GM12878 (cell line): ENCODE measurements at regions not wholly inside any gene's neighbourhood (a gene's known extent, or its start where the extent isn't known, plus 50 kb on each side); places are given as distances from the start of the nearest gene placed in this dataset.

ENCODE experiments used
- ATAC-seq: fragments of 200-7000 bp; cut with Tn5 transposase; 3 replicates; pipeline ENCODE4 v1.9.1; 2020; ENCODE audit warnings: mild to moderate bottlenecking, moderate library complexity
- BruUV-seq: library from RNA; stranded (reverse); fragments of 400-500 nt; replicated peaks from 2 replicates; lab custom pipeline; 2021; lab: Mats Ljungman, UMichigan
- CTCF ChIA-PET: fragments of 300-600 bp; sonication (Branson Sonifier 250); formaldehyde crosslinking; extraction: SDS; loops from one replicate; lab custom pipeline; 2021; ENCODE audit warnings: inconsistent platforms; lab: Yijun Ruan, JAX
- POLR2A ChIA-PET: fragments of 350-600 bp; formaldehyde crosslinking; extraction: SDS; loops from one replicate; lab custom pipeline; 2021; ENCODE audit warnings: inconsistent platforms; lab: Charles Lee
- RAD21 ChIA-PET: fragments of 300-600 bp; sonication (Branson Sonifier 250); formaldehyde crosslinking; loops from one replicate; lab custom pipeline; 2023; ENCODE audit warnings: antibody characterized with exemption; ENCODE audit not compliant: unreplicated experiment; lab: Charles Lee
- SMC1A ChIA-PET: fragments of 300-600 bp; sonication (Branson Sonifier 250); formaldehyde crosslinking; loops from one replicate; lab custom pipeline; 2023; ENCODE audit not compliant: unreplicated experiment, uncharacterized antibody; lab: Charles Lee
- DNase-seq: peaks from one replicate; pipeline ENCODE4 v3.0.0-alpha.2; 2011; ENCODE audit warnings: low read depth, low spot score
- FAIRE-seq: peaks from 3 replicates; lab custom pipeline; 2011; peaks lifted over from hg19 to GRCh38; lab: Jason Lieb, UNC
- H2AFZ ChIP-seq: 2 replicates; pipeline ENCODE4 v1.6.0; 2011; ENCODE audit warnings: low read depth, low read length, control low read depth; ENCODE audit not compliant: control insufficient read depth
- H3K27ac ChIP-seq: 2 replicates; pipeline ENCODE4 v1.5.1; 2011; ENCODE audit warnings: control low read depth; ENCODE audit not compliant: control insufficient read depth, insufficient read depth
- H3K27me3 ChIP-seq, 2 experiments: replicated peaks in 1 of 2; 2 replicates each; pipeline versions ENCODE4 v1.6.0 to v1.6.1; 2011; ENCODE audit warnings: low read length in 1 of 2; ENCODE audit not compliant: control insufficient read depth in 2 of 2, insufficient read depth in 2 of 2
- H3K36me3 ChIP-seq, 2 experiments: 2 replicates each; pipeline ENCODE4 v1.5.1; 2011; ENCODE audit warnings: low read length in 1 of 2; ENCODE audit not compliant: control insufficient read depth in 2 of 2, insufficient read depth in 2 of 2
- H3K4me1 ChIP-seq: 2 replicates; pipeline ENCODE4 v1.6.1; 2011; ENCODE audit warnings: mild to moderate bottlenecking, low read length, moderate library complexity, mixed read lengths; ENCODE audit not compliant: control insufficient read depth, insufficient read depth
- H3K4me2 ChIP-seq: 2 replicates; pipeline ENCODE4 v1.6.0; 2011; ENCODE audit warnings: control low read depth; ENCODE audit not compliant: control insufficient read depth, insufficient read depth
- H3K4me3 ChIP-seq: fragments of 200-600 bp; sonication (generic); 2 replicates; pipeline ENCODE4 v1.5.1; 2016
- H3K79me2 ChIP-seq: 2 replicates; pipeline ENCODE4 v1.6.0; 2011; ENCODE audit warnings: low read length; ENCODE audit not compliant: control insufficient read depth, insufficient read depth
- H3K9ac ChIP-seq: 2 replicates; pipeline ENCODE4 v1.8.0; 2011; ENCODE audit warnings: low read length, control low read depth, mixed read lengths; ENCODE audit not compliant: control insufficient read depth, insufficient read depth
- H3K9me3 ChIP-seq: replicated peaks from 3 replicates; pipeline ENCODE4 v1.5.1; 2011; ENCODE audit warnings: mild to moderate bottlenecking, low read length; ENCODE audit not compliant: control insufficient read depth, insufficient read depth
- H4K20me1 ChIP-seq: 2 replicates; pipeline ENCODE4 v1.6.0; 2011; ENCODE audit not compliant: control insufficient read depth, insufficient read depth
- BCL11A ChIP-seq: IDR thresholded peaks from 2 replicates; pipeline ENCODE4 v1.6.1; 2011; ENCODE audit warnings: low read depth, low read length
- BMI1 ChIP-seq: fragments of 450-650 bp; IDR thresholded peaks from 2 replicates; pipeline ENCODE4 v1.6.1; 2016; ENCODE audit warnings: mild to moderate bottlenecking, moderate library complexity, borderline replicate concordance
- CEBPZ ChIP-seq: fragments of 150-350 bp; IDR thresholded peaks from 2 replicates; pipeline ENCODE4 v1.6.1; 2016; ENCODE audit warnings: low read depth, low read length
- CHD1 ChIP-seq: IDR thresholded peaks from 2 replicates; pipeline ENCODE4 v1.6.1; 2012; ENCODE audit warnings: low read depth, low read length, improper control_type of control experiment
- HDAC2 ChIP-seq: fragments of 200-600 bp; sonication (generic); IDR thresholded peaks from 2 replicates; pipeline ENCODE4 v1.6.1; 2017
- JUNB ChIP-seq: IDR thresholded peaks from 2 replicates; pipeline ENCODE4 v1.6.1; 2016; ENCODE audit warnings: antibody characterized with exemption, mild to moderate bottlenecking
- KAT2A ChIP-seq: conservative IDR thresholded peaks from 2 replicates; pipeline ENCODE4 v1.6.1; 2011; ENCODE audit warnings: low read depth, low read length; ENCODE audit not compliant: control insufficient read depth
- NFIC ChIP-seq: IDR thresholded peaks from 2 replicates; pipeline ENCODE4 v1.6.1; 2012; ENCODE audit warnings: low read depth, mild to moderate bottlenecking, inconsistent platforms, low read length, moderate library complexity
- NR2F1 ChIP-seq: fragments of 450-650 bp; conservative IDR thresholded peaks from 2 replicates; pipeline ENCODE4 v1.6.1; 2017; ENCODE audit warnings: mild to moderate bottlenecking
- POLR2AphosphoS5 ChIP-seq: IDR thresholded peaks from 2 replicates; pipeline ENCODE4 v1.6.1; 2011; ENCODE audit warnings: mild to moderate bottlenecking, low read length, inconsistent platforms
- RELB ChIP-seq: fragments of 450-650 bp; IDR thresholded peaks from 2 replicates; pipeline ENCODE4 v1.6.1; 2017; ENCODE audit warnings: low read depth, mild to moderate bottlenecking, moderate library complexity
- ZBED1 ChIP-seq: IDR thresholded peaks from 2 replicates; pipeline ENCODE4 v1.6.1; 2016; ENCODE audit warnings: borderline replicate concordance
- WGBS: methylation state at CpG from one replicate; pipeline ENCODE4 v1.1.6; 2016; ENCODE audit warnings: low lambda C conversion rate; ENCODE audit not compliant: insufficient replicate concordance, insufficient coverage; ENCODE audit errors: missing lambda C conversion rate; 5-methylcytosine and 5-hydroxymethylcytosine counted together
- in situ Hi-C: fragments of 300-500 bp; cut with MboI; formaldehyde crosslinking; loops from 9 replicates; pipeline ENCODE4 v1.14.3; 2018; ENCODE audit warnings: mixed read lengths
- intact Hi-C: fragments of 100-400 bp; cut with micrococcal nuclease; formaldehyde crosslinking; loops from one replicate; pipeline ENCODE4 v1.14.2; 2022; ENCODE audit not compliant: unreplicated experiment

GRCh38 chr2:158907926-158908456 lies 60.4 kb upstream of the TANC1 start:
- RAD21 ChIA-PET = interaction anchor here (0.6 to 1.1 kb wide), 2 partner anchors 11 to 178 kb away, joined by 3 read pairs; no protein-coding TSS in a partner anchor

More at GRCh38 chr2:158907926-158908456, 60.4 kb upstream of the TANC1 start:
- H3K4me2 ChIP-seq = no peak overlapping the region
- ATAC-seq = no peak
- no peaks in the 10 kb centered on the region; a peak in 1 of 4 replicates for H3K27me3 ChIP-seq
- no peak overlapping the region for H3K9ac ChIP-seq
- H3K4me3 ChIP-seq = no peak overlapping the region
- no peaks in the 10 kb centered on the region for H3K79me2 ChIP-seq
- no TSS peak for BruUV-seq
- H3K36me3 ChIP-seq = no peaks in the 10 kb centered on the region
- POLR2A ChIA-PET = no interaction called here
- no peaks in the 10 kb centered on the region for H4K20me1 ChIP-seq
- FAIRE-seq = no peak
- SMC1A ChIA-PET = interaction anchor here (0.9 to 1.4 kb wide), 3 partner anchors 9 to 218 kb away, joined by 3 to 6 read pairs (median 3); no protein-coding TSS in a partner anchor
- in situ Hi-C loops (loop anchor here (10.0 kb wide), 1 partner anchor 1077 kb away; no protein-coding TSS in a partner anchor), intact Hi-C loops (loop anchor here (10.0 kb wide), 1 partner anchor 897 kb away; no protein-coding TSS in a partner anchor)
- WGBS = 47% methylated on average over 2 of the region's 2 CpGs
- CTCF ChIA-PET = interaction anchor here (1.7 to 2.1 kb wide), 2 partner anchors 17 to 210 kb away, joined by 3 to 8 read pairs; no protein-coding TSS in a partner anchor
- H3K27ac ChIP-seq = no peak overlapping the region
- H3K4me1 ChIP-seq = no peaks in the 10 kb centered on the region
- DNase-seq = no peak
- TF ChIP-seq POLR2AphosphoS5 (no peak), CEBPZ (no peak), BMI1 (no peak), BCL11A (no peak), NFIC (no peak), CHD1 (no peak), JUNB (no peak), NR2F1 (no peak), RELB (no peak), ZBED1 (no peak), HDAC2 (no peak), KAT2A (no peak)
- H3K9me3 ChIP-seq = no peaks in the 10 kb centered on the region
- no peak overlapping the region for H2AFZ ChIP-seq
